ENCODE measurements at regions not wholly inside any gene's neighbourhood (a gene's known extent, or its start where the extent isn't known, plus 50 kb on each side); places are given as distances from the start of the nearest gene placed in this dataset.

DNA sequence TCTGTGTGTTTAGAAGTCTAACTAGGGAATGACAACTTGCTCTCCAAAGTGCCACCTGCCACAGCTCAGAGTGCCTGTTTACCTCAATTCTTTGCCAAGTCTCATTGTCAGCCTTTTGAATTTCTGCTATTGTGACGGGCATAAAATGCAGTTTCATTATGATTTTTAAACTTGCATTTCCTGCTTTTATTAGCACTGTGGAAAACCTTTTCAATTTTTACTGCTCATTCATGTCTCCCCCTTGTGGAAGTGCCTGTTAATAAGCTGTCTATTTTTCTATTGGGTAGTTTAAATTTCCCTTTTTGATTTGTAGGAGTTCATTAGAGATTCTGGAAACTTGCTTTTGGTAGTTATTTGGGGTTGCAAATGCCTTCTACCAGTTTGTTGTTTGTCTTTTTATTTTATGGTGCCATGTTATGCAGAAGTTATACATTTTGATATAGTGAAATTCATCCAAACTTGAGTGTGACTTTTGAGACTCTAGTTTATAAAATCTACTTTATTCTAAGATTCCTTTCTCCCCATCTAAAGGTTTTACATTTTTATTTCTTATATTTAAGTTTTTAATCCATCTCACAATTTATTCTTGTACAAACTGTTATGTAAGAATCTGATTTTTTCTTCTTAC lies 53.9 kb upstream of the FRMD4B start:
- no peak for DNase-seq (ENCODE audit: low spot score)

DNA sequence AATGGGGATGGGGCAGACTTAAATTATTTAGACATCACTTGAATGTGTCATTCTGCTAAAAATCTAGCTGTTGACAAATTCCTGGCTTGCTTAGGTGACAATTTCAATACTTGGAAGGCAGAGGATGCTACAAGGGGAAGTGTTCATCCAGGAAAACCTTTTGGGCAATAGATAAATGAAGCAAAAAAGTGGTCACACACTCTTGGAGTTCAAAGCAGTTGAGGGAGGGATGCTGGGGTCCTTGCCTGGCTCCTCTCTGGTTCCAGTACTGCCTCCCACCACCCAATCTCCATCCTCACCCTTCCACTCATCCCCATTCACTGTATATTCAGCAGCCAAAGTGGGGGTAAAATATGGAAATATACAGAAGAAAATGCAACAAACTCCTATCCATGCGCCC lies 52.6 kb upstream of the FRMD4B start:
- no peak for DNase-seq (ENCODE audit: low spot score)

DNA sequence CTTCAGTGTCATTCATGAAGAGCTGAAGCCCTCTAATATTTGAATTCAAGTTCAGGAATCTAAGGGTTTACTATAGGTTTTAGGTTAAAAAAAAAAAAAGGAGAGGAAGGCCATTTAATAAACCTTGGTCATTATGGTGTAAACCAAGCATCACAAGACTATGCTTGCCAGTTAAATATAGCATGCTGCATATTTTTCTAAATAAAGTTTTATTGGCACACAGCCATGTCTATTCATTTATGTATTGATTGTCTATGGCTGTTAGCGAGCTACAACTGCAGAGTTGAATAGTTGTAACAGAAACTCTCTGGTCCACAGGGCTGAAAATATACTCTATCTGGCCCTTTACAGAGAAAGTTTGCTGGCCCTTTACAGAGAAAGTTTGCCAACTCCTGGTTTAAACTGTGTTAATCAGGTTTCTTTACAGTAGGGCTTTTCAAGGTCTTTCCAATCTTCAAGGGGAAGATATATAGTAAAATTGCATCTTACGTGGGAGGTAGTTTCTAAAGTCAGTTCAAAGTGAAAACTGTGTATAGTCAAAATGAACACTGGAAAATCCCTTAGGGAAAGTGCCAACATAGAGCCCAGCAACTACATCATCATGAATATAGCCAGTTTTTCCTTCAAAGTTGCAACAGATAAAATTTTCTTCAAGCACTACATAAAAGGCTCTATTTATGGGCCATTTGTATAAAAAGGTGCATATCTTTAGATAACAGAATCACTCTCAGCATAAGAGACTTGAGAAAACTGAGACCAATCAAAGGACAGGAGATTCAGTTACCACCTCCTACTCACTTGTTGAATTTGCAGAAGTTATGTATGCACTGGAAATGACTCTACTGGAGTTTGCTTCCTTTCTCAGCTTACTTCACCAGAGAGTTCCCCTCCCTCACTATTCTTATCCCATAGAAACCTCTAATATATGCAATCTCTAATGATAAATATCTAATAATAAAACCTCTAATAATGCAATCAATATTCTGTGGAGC lies 49.7 kb upstream of the FRMD4B start:
- no peak for DNase-seq (ENCODE audit: low spot score)
